DND-41 (cell line): ENCODE measurements at regions not wholly inside any gene's neighbourhood (a gene's known extent, or its start where the extent isn't known, plus 50 kb on each side); places are given as distances from the start of the nearest gene placed in this dataset.

ENCODE experiments used
- ATAC-seq: fragments of 200-7000 bp; cut with Tn5 transposase; 3 replicates; pipeline ENCODE4 v1.9.1; 2021; ENCODE audit warnings: low read depth; ENCODE audit not compliant: insufficient read depth
- DNase-seq: peaks from one replicate; pipeline ENCODE4 v3.0.0-alpha.2; 2020
- H2AFZ ChIP-seq: 2 replicates; pipeline ENCODE4 v1.6.0; 2012; ENCODE audit warnings: low read depth, low read length
- H3K27ac ChIP-seq: 2 replicates; pipeline ENCODE4 v1.5.1; 2012; ENCODE audit warnings: low read length, inconsistent platforms
- H3K27me3 ChIP-seq: fragments of 200-600 bp; sonication (generic); 2 replicates; pipeline ENCODE4 v1.6.0; 2012; ENCODE audit warnings: low read length, mild to moderate bottlenecking, inconsistent platforms; ENCODE audit not compliant: insufficient read depth, poor library complexity
- H3K36me3 ChIP-seq: 2 replicates; pipeline ENCODE4 v1.5.1; 2012; ENCODE audit warnings: low read length, inconsistent platforms; ENCODE audit not compliant: insufficient read depth
- H3K4me1 ChIP-seq: 2 replicates; pipeline ENCODE4 v1.5.1; 2012; ENCODE audit warnings: mild to moderate bottlenecking, low read length; ENCODE audit not compliant: insufficient read depth
- H3K4me2 ChIP-seq: 2 replicates; pipeline ENCODE4 v1.6.0; 2012; ENCODE audit warnings: mild to moderate bottlenecking, moderate library complexity, low read length, inconsistent platforms; ENCODE audit not compliant: insufficient read depth
- H3K4me3 ChIP-seq, 2 experiments: fragments of 200-600 bp in 1 of 2; shearing (Covaris generic) in 1 of 2; 2 replicates each; pipeline ENCODE4 v1.5.1; 2012 to 2016; ENCODE audit warnings: inconsistent platforms in 2 of 2, low read length in 2 of 2, mild to moderate bottlenecking in 2 of 2, low read depth in 1 of 2, moderate library complexity in 1 of 2
- H3K79me2 ChIP-seq: 2 replicates; pipeline ENCODE4 v1.6.0; 2012; ENCODE audit warnings: low read length, inconsistent platforms; ENCODE audit not compliant: insufficient read depth
- H3K9ac ChIP-seq: 2 replicates; pipeline ENCODE4 v1.6.0; 2012; ENCODE audit warnings: low read depth, mild to moderate bottlenecking, inconsistent platforms, low read length, moderate library complexity
- H3K9me3 ChIP-seq: 2 replicates; pipeline ENCODE4 v1.5.1; 2012; ENCODE audit warnings: low read length, moderate library complexity, mild to moderate bottlenecking, inconsistent platforms; ENCODE audit not compliant: insufficient read depth, severe bottlenecking
- H4K20me1 ChIP-seq: 2 replicates; pipeline ENCODE4 v1.6.0; 2012; ENCODE audit warnings: low read length; ENCODE audit not compliant: insufficient read depth
- CTCF ChIP-seq: IDR thresholded peaks from 2 replicates; pipeline ENCODE4 v1.5.1; 2012; ENCODE audit warnings: borderline replicate concordance, low read length, moderate library complexity, mild to moderate bottlenecking; ENCODE audit not compliant: poor library complexity, severe bottlenecking; ENCODE audit errors: extremely low read depth
- EZH2 ChIP-seq: IDR thresholded peaks from 3 replicates; pipeline ENCODE4 v1.6.1; 2012; ENCODE audit warnings: borderline replicate concordance, low read depth, mild to moderate bottlenecking, moderate library complexity, low read length, inconsistent platforms; ENCODE audit not compliant: severe bottlenecking

GRCh38 chr16:54356391-54356790 lies 69.8 kb upstream of the IRX3 start:
- Histone ChIP-seq H3K9me3 (peaks cover 28% of the 10 kb centered on the region), H3K27ac (no peak overlapping the region), H3K4me2 (no peak overlapping the region), H3K4me3 (no peak overlapping the region), H3K36me3 (no peaks in the 10 kb centered on the region), H3K9ac (no peak overlapping the region), H4K20me1 (no peaks in the 10 kb centered on the region), H3K79me2 (no peaks in the 10 kb centered on the region), H3K4me1 (no peaks in the 10 kb centered on the region), H3K27me3 (no peaks in the 10 kb centered on the region), H2AFZ (no peak overlapping the region)
- ATAC-seq = no peak
- no peak for TF ChIP-seq CTCF
- no peak for TF ChIP-seq EZH2
- DNase-seq = no peak

- Histone ChIP-seq H3K4me3 (no peak overlapping the region), H3K4me2 (no peak overlapping the region)
- DNase-seq = peak; percentile 8
Measured at GRCh38 chr16:54355251-54355650, 68.7 kb upstream of the IRX3 start.

GRCh38 chr16:54353097-54353496 lies 66.5 kb upstream of the IRX3 start:
- no peak overlapping the region for H3K4me3 ChIP-seq
- H3K4me2 ChIP-seq = no peak overlapping the region
- ATAC-seq (no peak), DNase-seq (no peak)
- no peaks in the 10 kb centered on the region for H3K79me2 ChIP-seq
- H2AFZ ChIP-seq = no peak overlapping the region
- H3K9ac ChIP-seq = no peak overlapping the region
- H3K4me1 ChIP-seq = no peaks in the 10 kb centered on the region
- peaks cover 28% of the 10 kb centered on the region for H3K9me3 ChIP-seq
- H3K27ac ChIP-seq = no peak overlapping the region
- no peaks in the 10 kb centered on the region for H3K36me3 ChIP-seq
- TF ChIP-seq CTCF (no peak), EZH2 (no peak)
- H3K27me3 ChIP-seq = no peaks in the 10 kb centered on the region
- H4K20me1 ChIP-seq = no peaks in the 10 kb centered on the region

More at GRCh38 chr16:54355251-54355650, 68.7 kb upstream of the IRX3 start:
- Histone ChIP-seq H3K27ac (no peak overlapping the region), H3K27me3 (no peaks in the 10 kb centered on the region), H3K9me3 (peaks cover 28% of the 10 kb centered on the region), H3K4me1 (no peaks in the 10 kb centered on the region), H2AFZ (no peak overlapping the region), H4K20me1 (no peaks in the 10 kb centered on the region), H3K9ac (no peak overlapping the region), H3K36me3 (no peaks in the 10 kb centered on the region), H3K79me2 (no peaks in the 10 kb centered on the region)
- TF ChIP-seq EZH2 (no peak), CTCF (no peak)
- peak; percentile 67 for ATAC-seq

- H3K9me3 ChIP-seq = peaks cover 26% of the 10 kb centered on the region
- no peaks in the 10 kb centered on the region for H3K27me3 ChIP-seq
- no peak overlapping the region for H3K9ac ChIP-seq
- no peaks in the 10 kb centered on the region for H3K79me2 ChIP-seq
- no peak overlapping the region for H2AFZ ChIP-seq
- no peaks in the 10 kb centered on the region for H3K4me1 ChIP-seq
- no peaks in the 10 kb centered on the region for H3K36me3 ChIP-seq
- ATAC-seq (no peak), DNase-seq (no peak)
- no peaks in the 10 kb centered on the region for H4K20me1 ChIP-seq
- no peak overlapping the region for H3K4me3 ChIP-seq
- no peak overlapping the region for H3K27ac ChIP-seq
- H3K4me2 ChIP-seq = no peak overlapping the region
- TF ChIP-seq CTCF = no peak
- no peak for TF ChIP-seq EZH2
Measured at GRCh38 chr16:54351171-54351570, 64.6 kb upstream of the IRX3 start.
